HepG2 (cell line): ENCODE measurements at regions not wholly inside any gene's neighbourhood (a gene's known extent, or its start where the extent isn't known, plus 50 kb on each side); places are given as distances from the start of the nearest gene placed in this dataset.

Experiments used
- ATAC-seq: fragments of 200-7000 bp; cut with Tn5 transposase; 3 replicates; pipeline ENCODE4 v1.9.1; 2020; ENCODE audit warnings: mild to moderate bottlenecking, moderate library complexity
- BruUV-seq: library from RNA; stranded (reverse); fragments of 400-500 nt; replicated peaks from 2 replicates; lab custom pipeline; 2021; lab: Mats Ljungman, UMichigan
- CTCF ChIA-PET: fragments of 300-600 bp; formaldehyde crosslinking; extraction: SDS; loops from one replicate; lab custom pipeline; 2021; ENCODE audit warnings: low total read pairs, inconsistent platforms, low intra/inter-chr PET ratio; lab: Yijun Ruan, JAX
- POLR2A ChIA-PET: fragments of 350-600 bp; sonication (Branson Sonifier 250); formaldehyde crosslinking; loops from one replicate; lab custom pipeline; 2020; ENCODE audit warnings: antibody characterized with exemption, inconsistent platforms; lab: Yijun Ruan, JAX
- DNase-seq: peaks from one replicate; pipeline ENCODE4 v3.0.0-alpha.2; 2015; ENCODE audit warnings: low spot score
- FAIRE-seq: peaks from 3 replicates; lab custom pipeline; 2011; peaks lifted over from hg19 to GRCh38; lab: Jason Lieb, UNC
- H2AFZ ChIP-seq: one replicate; pipeline ENCODE4 v1.6.1; 2011; ENCODE audit warnings: low read length, inconsistent platforms
- H3K27ac ChIP-seq: fragments of 300-600 bp; 3 replicates; pipeline ENCODE4 v1.8.0; 2011; ENCODE audit warnings: mixed run types, mild to moderate bottlenecking, mixed read lengths, low read length, inconsistent platforms; ENCODE audit not compliant: insufficient read depth; ENCODE audit errors: extremely low read length
- H3K27me3 ChIP-seq, 2 experiments: fragments of 200-600 bp in 1 of 2; 2 replicates in 1 of 2; 3 replicates in 1 of 2; pipeline versions ENCODE4 v1.6.0 to v1.8.0; 2011; ENCODE audit warnings: low read length in 2 of 2, mild to moderate bottlenecking in 2 of 2, moderate library complexity in 2 of 2, inconsistent platforms in 1 of 2; ENCODE audit not compliant: insufficient read depth in 2 of 2, control insufficient read depth in 1 of 2
- H3K36me3 ChIP-seq, 2 experiments: fragments of 200-600 bp in 1 of 2; replicated peaks in 1 of 2; 2 replicates in 1 of 2; 3 replicates in 1 of 2; pipeline versions ENCODE4 v1.5.1 to v1.8.0; 2011; ENCODE audit warnings: low read length in 2 of 2, inconsistent platforms in 1 of 2; ENCODE audit not compliant: insufficient read depth in 2 of 2, control insufficient read depth in 1 of 2
- H3K4me1 ChIP-seq: 2 replicates; pipeline ENCODE4 v1.5.1; 2012; ENCODE audit warnings: low read length, inconsistent platforms; ENCODE audit not compliant: insufficient read depth
- H3K4me2 ChIP-seq: 2 replicates; pipeline ENCODE4 v1.6.0; 2011; ENCODE audit warnings: low read depth, low read length, inconsistent platforms
- H3K4me3 ChIP-seq, 3 experiments: fragments of 200-600 bp in 1 of 3; sonication (generic), shearing (Covaris generic) in 1 of 3; replicated peaks in 1 of 3; 2 replicates each; pipeline ENCODE4 v1.5.1; 2011 to 2016; ENCODE audit warnings: low read length in 3 of 3, inconsistent platforms in 2 of 3, low read depth in 2 of 3, mild to moderate bottlenecking in 2 of 3, control low read depth in 1 of 3, mixed read lengths in 1 of 3; ENCODE audit not compliant: insufficient read depth in 1 of 3
- H3K79me2 ChIP-seq: one replicate; pipeline ENCODE4 v1.6.1; 2011; ENCODE audit warnings: low read length, inconsistent platforms; ENCODE audit not compliant: insufficient read depth
- H3K9ac ChIP-seq: 2 replicates; pipeline ENCODE4 v1.6.0; 2011; ENCODE audit warnings: mild to moderate bottlenecking, low read depth, low read length, inconsistent platforms; ENCODE audit not compliant: insufficient read depth
- H3K9me3 ChIP-seq: 2 replicates; pipeline ENCODE4 v1.5.1; 2012; ENCODE audit warnings: mild to moderate bottlenecking, low read length
- H4K20me1 ChIP-seq: 2 replicates; pipeline ENCODE4 v1.6.0; 2011; ENCODE audit warnings: inconsistent platforms, mild to moderate bottlenecking, low read length, moderate library complexity; ENCODE audit not compliant: insufficient read depth
- DR1 ChIP-seq: sonication (generic); formaldehyde crosslinking; IDR thresholded peaks from 2 replicates; pipeline ENCODE4 v1.8.0; 2021; ENCODE audit warnings: mild to moderate bottlenecking, missing genetic modification reagents, inconsistent platforms
- FOSL2 ChIP-seq: sonication (generic); formaldehyde crosslinking; IDR thresholded peaks from 2 replicates; pipeline ENCODE4 v1.4.0; 2020; ENCODE audit warnings: missing genetic modification reagents
- FOXO4 ChIP-seq: sonication (generic); formaldehyde crosslinking; conservative IDR thresholded peaks from 2 replicates; pipeline ENCODE4 v1.8.1; 2023; ENCODE audit warnings: missing genetic modification reagents
- KDM5B ChIP-seq: sonication (generic); formaldehyde crosslinking; IDR thresholded peaks from 2 replicates; pipeline ENCODE4 v1.4.0; 2020; ENCODE audit warnings: missing genetic modification reagents, mild to moderate bottlenecking, borderline replicate concordance
- MAFG ChIP-seq: sonication (generic); formaldehyde crosslinking; IDR thresholded peaks from 2 replicates; pipeline ENCODE4 v1.5.1; 2020; ENCODE audit warnings: mild to moderate bottlenecking, missing genetic modification reagents
- MTA3 ChIP-seq: sonication (generic); formaldehyde crosslinking; IDR thresholded peaks from 2 replicates; pipeline ENCODE4 v1.4.0; 2020; ENCODE audit warnings: missing genetic modification reagents
- NFE2L2 ChIP-seq: fragments of 150-350 bp; IDR thresholded peaks from 2 replicates; pipeline ENCODE4 v1.6.1; 2014; ENCODE audit warnings: low read length
- PCBP1 ChIP-seq: fragments of 200-400 bp; formaldehyde crosslinking; IDR thresholded peaks from 2 replicates; pipeline ENCODE4 v1.6.1; 2017; ENCODE audit warnings: mild to moderate bottlenecking, low read depth, low read length, borderline replicate concordance
- SIX1 ChIP-seq: sonication (generic); formaldehyde crosslinking; IDR thresholded peaks from 2 replicates; pipeline ENCODE4 v1.4.0; 2020; ENCODE audit warnings: missing genetic modification reagents, borderline replicate concordance
- STAG1 ChIP-seq: sonication (generic); formaldehyde crosslinking; IDR thresholded peaks from 2 replicates; pipeline ENCODE4 v1.4.0; 2020; ENCODE audit warnings: missing genetic modification reagents
- TSC22D2 ChIP-seq: sonication (generic); formaldehyde crosslinking; IDR thresholded peaks from 2 replicates; pipeline ENCODE4 v1.5.1; 2020; ENCODE audit warnings: missing genetic modification reagents, mild to moderate bottlenecking, borderline replicate concordance
- ZNF17 ChIP-seq: sonication (generic); formaldehyde crosslinking; IDR thresholded peaks from 2 replicates; pipeline ENCODE4 v1.5.0; 2020; ENCODE audit warnings: mild to moderate bottlenecking, missing genetic modification reagents
- ZNF253 ChIP-seq: sonication (generic); formaldehyde crosslinking; IDR thresholded peaks from 2 replicates; pipeline ENCODE4 v1.8.0; 2022; ENCODE audit warnings: mild to moderate bottlenecking, missing genetic modification reagents, borderline replicate concordance
- ZNF337 ChIP-seq: sonication (generic); formaldehyde crosslinking; IDR thresholded peaks from 2 replicates; pipeline ENCODE4 v1.5.1; 2020; ENCODE audit warnings: missing genetic modification reagents, low read depth, mild to moderate bottlenecking, borderline replicate concordance
- ZNF33B ChIP-seq: sonication (generic); formaldehyde crosslinking; IDR thresholded peaks from 2 replicates; pipeline ENCODE4 v1.5.1; 2020; ENCODE audit warnings: mild to moderate bottlenecking, missing genetic modification reagents
- ZNF432 ChIP-seq: sonication (generic); formaldehyde crosslinking; IDR thresholded peaks from 2 replicates; pipeline ENCODE4 v1.5.0; 2020; ENCODE audit warnings: missing genetic modification reagents, mild to moderate bottlenecking, borderline replicate concordance
- ZNF792 ChIP-seq: IDR thresholded peaks from 2 replicates; pipeline ENCODE4 v1.6.1; 2016
- ZNF841 ChIP-seq: sonication (generic); formaldehyde crosslinking; IDR thresholded peaks from 2 replicates; pipeline ENCODE4 v1.8.1; 2023; ENCODE audit warnings: missing genetic modification reagents, borderline replicate concordance
- WGBS: methylation state at CpG from one replicate; pipeline ENCODE4 v1.1.6; 2017; ENCODE audit warnings: low lambda C conversion rate; 5-methylcytosine and 5-hydroxymethylcytosine counted together
- in situ Hi-C: cut with HindIII; loops from 2 replicates; pipeline ENCODE4 v1.10.0; 2017; ENCODE audit warnings: low pct_unique_long_range_greater_than_20kb; ENCODE audit not compliant: extremely low pct_ligation_motif_present
- intact Hi-C: fragments of 100-400 bp; cut with micrococcal nuclease; formaldehyde crosslinking; loops from one replicate; pipeline ENCODE4 v1.10.0; 2022; ENCODE audit not compliant: unreplicated experiment
- TF ChIP-seq, protein P1 (sequence below): sonication (generic); formaldehyde crosslinking; IDR thresholded peaks from 2 replicates; pipeline ENCODE4 v1.4.0; 2020; ENCODE audit warnings: missing genetic modification reagents
- TF ChIP-seq, protein P2 (sequence below): sonication (generic); formaldehyde crosslinking; conservative IDR thresholded peaks from 2 replicates; pipeline ENCODE4 v1.5.0; 2020; ENCODE audit warnings: missing genetic modification reagents

DNA sequence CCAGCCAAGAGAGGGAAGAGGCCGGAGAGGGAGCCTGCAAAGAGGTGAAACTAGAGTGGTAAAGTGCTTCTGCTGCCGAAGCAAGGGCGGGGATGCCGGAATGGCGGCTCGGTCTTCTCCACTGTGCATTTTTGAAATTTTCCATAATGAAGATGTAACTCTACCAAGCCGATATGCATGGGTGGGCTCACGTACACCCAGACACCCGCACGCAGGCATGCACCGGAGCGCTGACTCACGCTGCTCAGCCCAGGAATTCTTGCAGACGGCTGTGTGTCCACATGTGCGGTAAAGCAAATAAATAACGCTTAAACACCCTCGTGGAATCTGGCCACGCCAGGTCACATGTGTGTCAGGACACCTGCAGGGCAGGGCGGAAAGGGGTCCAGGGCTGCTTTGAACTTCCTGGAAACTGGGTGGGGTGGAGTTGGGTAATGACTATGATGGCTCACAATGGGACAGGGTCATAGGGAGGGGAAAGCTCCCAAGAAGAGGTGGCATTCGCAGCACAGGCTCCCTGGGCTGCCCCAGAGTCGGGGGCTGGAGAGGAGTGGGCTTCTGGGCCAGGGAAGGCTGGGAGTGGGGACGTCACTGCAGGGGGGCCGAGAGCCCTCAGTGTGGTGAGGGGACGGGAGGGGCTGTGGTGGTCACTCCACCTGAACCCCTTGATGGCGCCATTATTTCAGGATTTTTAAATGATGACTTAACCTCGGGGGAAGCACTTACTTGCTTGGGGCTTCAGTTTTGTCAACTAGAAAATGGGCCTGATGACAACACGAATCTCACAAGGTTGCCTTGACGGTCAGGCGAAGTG, 265.5 kb downstream of the PARN start (continued):
- TF ChIP-seq ZNF17 (CRISPR knock-in tag) (no peak), MTA3 (CRISPR knock-in tag) (no peak), DR1 (CRISPR knock-in tag) (no peak), ZNF432 (CRISPR knock-in tag) (no peak), KDM5B (CRISPR knock-in tag) (peak; percentile 94; the same call in 1 of the 2 replicates), FOSL2 (CRISPR knock-in tag) (peak; percentile 99), NFE2L2 (peak; percentile 86), ZNF253 (CRISPR knock-in tag) (peak; percentile 95; the same call in 1 of the 2 replicates)
- TF ChIP-seq, protein P1, sequence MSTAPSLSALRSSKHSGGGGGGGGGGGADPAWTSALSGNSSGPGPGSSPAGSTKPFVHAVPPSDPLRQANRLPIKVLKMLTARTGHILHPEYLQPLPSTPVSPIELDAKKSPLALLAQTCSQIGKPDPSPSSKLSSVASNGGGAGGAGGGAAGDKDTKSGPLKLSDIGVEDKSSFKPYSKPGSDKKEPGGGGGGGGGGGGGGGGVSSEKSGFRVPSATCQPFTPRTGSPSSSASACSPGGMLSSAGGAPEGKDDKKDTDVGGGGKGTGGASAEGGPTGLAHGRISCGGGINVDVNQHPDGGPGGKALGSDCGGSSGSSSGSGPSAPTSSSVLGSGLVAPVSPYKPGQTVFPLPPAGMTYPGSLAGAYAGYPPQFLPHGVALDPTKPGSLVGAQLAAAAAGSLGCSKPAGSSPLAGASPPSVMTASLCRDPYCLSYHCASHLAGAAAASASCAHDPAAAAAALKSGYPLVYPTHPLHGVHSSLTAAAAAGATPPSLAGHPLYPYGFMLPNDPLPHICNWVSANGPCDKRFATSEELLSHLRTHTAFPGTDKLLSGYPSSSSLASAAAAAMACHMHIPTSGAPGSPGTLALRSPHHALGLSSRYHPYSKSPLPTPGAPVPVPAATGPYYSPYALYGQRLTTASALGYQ, result peak; percentile 89; the same call in 1 of the 2 replicates

- H3K4me1 ChIP-seq, result peaks cover 63% of the 10 kb centered on the region
- peak overlapping the region; percentile 46 to 61 (median 49) for H3K4me3 ChIP-seq
- H3K27me3 ChIP-seq, result no peaks in the 10 kb centered on the region
- BruUV-seq, result no TSS peak
- ChIA-PET POLR2A (interaction anchor here (0.7 to 1.9 kb wide), 5 partner anchors 9 to 147 kb away, joined by 3 to 5 read pairs (median 4); no protein-coding TSS in a partner anchor), CTCF (no interaction called here)
- ATAC-seq (no peak), FAIRE-seq (no peak), DNase-seq (no peak)
- no peak overlapping the region for H2AFZ ChIP-seq
- 0% methylated on average over 4 of the region's 4 CpGs for WGBS
- no peaks in the 10 kb centered on the region for H4K20me1 ChIP-seq
- intact Hi-C loops, result loop anchor here (2.0 to 5.0 kb wide), 5 partner anchors 21 to 165 kb away; no protein-coding TSS in a partner anchor
- no peaks in the 10 kb centered on the region for H3K79me2 ChIP-seq
- no peaks in the 10 kb centered on the region for H3K36me3 ChIP-seq
- peak overlapping the region; percentile 59 for H3K27ac ChIP-seq
- no peaks in the 10 kb centered on the region for H3K9me3 ChIP-seq
- in situ Hi-C loops, result no loop called here
- peak overlapping the region; percentile 23 for H3K9ac ChIP-seq
- peak overlapping the region; percentile 80 for H3K4me2 ChIP-seq
- no peak for TF ChIP-seq SIX1 (CRISPR knock-in tag)
- TF ChIP-seq, protein P2, sequence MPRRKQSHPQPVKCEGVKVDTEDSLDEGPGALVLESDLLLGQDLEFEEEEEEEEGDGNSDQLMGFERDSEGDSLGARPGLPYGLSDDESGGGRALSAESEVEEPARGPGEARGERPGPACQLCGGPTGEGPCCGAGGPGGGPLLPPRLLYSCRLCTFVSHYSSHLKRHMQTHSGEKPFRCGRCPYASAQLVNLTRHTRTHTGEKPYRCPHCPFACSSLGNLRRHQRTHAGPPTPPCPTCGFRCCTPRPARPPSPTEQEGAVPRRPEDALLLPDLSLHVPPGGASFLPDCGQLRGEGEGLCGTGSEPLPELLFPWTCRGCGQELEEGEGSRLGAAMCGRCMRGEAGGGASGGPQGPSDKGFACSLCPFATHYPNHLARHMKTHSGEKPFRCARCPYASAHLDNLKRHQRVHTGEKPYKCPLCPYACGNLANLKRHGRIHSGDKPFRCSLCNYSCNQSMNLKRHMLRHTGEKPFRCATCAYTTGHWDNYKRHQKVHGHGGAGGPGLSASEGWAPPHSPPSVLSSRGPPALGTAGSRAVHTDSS (CRISPR knock-in tag), result no peak
- no peak for TF ChIP-seq STAG1 (CRISPR knock-in tag)
- TF ChIP-seq ZNF33B (CRISPR knock-in tag), result 0 out of 2 replicates have a peak, but pooled peaks have one; percentile 18
- no peak for TF ChIP-seq ZNF841 (CRISPR knock-in tag)
- no peak for TF ChIP-seq FOXO4
- no peak for TF ChIP-seq PCBP1
- TF ChIP-seq MAFG (CRISPR knock-in tag), result no peak
- TF ChIP-seq TSC22D2 (CRISPR knock-in tag), result no peak
- TF ChIP-seq ZNF792 (CRISPR knock-in tag), result no peak
- TF ChIP-seq ZNF337, result peak; percentile 21; the same call in 1 of the 2 replicates
Measured at GRCh38 chr16:14364112-14364385, 266.0 kb downstream of the PARN start.
